ENCODE measurements at regions not wholly inside any gene's neighbourhood (a gene's known extent, or its start where the extent isn't known, plus 50 kb on each side); places are given as distances from the start of the nearest gene placed in this dataset.

GRCh38 chr3:16831846-16832245, 52.9 kb upstream of the PLCL2 start:
- H3K9me3 ChIP-seq (ENCODE audit: control insufficient read depth, insufficient read depth, low read length): no peaks in the 10 kb centered on the region
- no peak overlapping the region for H3K23ac ChIP-seq (ENCODE audit: low read depth, low read length)
- no peak overlapping the region for H2AK5ac ChIP-seq (ENCODE audit: low read depth, low read length)
- H3K18ac ChIP-seq (ENCODE audit: low read depth, low read length): no peak overlapping the region
- no peak overlapping the region for H3K4me2 ChIP-seq (ENCODE audit: low read depth, low read length)
- in situ Hi-C loops (cut with MboI; ENCODE audit: low sequenced_read_pairs) (no loop called here), dilution Hi-C loops (cut with HindIII; ENCODE audit: low sequenced_read_pairs, unreplicated experiment) (no loop called here), intact Hi-C loops (cut with micrococcal nuclease) (no loop called here)
- H3K79me1 ChIP-seq (ENCODE audit: low read depth in 1 of 2, low read length in 2 of 2): no peaks in the 10 kb centered on the region
- no peak overlapping the region for H2AK9ac ChIP-seq (replicated peaks; ENCODE audit: low read depth, low read length, poor library complexity)
- no peak overlapping the region for H3K4ac ChIP-seq (ENCODE audit: low read depth, low read length)
- H2BK120ac ChIP-seq (ENCODE audit: low read depth, low read length): no peak overlapping the region
- no peaks in the 10 kb centered on the region for H3K4me1 ChIP-seq (ENCODE audit: control insufficient read depth, insufficient read depth, low read length)
- no TSS peak for BruUV-seq (replicated peaks)
- TF ChIP-seq BHLHE40 (IDR thresholded peaks at IDR 0.05; ENCODE audit: low read depth, low read length): no peak
- no peak for TF ChIP-seq CEBPB (IDR thresholded peaks at IDR 0.05; ENCODE audit: low read depth, low read length)
- TF ChIP-seq POLR2A (IDR thresholded peaks at IDR 0.05; ENCODE audit: low read depth, low read length): no peak
- no peak for TF ChIP-seq FOS (IDR thresholded peaks at IDR 0.05; ENCODE audit: low read depth, low read length)
- no peak for TF ChIP-seq CTCF (conservative IDR thresholded peaks at IDR 0.05; ENCODE audit: low read depth, low read length)
- TF ChIP-seq RAD21 (IDR thresholded peaks at IDR 0.05; ENCODE audit: low read length): no peak
- TF ChIP-seq SMC3 (IDR thresholded peaks at IDR 0.05; ENCODE audit: low read depth, low read length): no peak
- no peak for TF ChIP-seq MXI1 (IDR thresholded peaks at IDR 0.05; ENCODE audit: borderline replicate concordance, low read depth, low read length)
- TF ChIP-seq USF2 (IDR thresholded peaks at IDR 0.05; ENCODE audit: low read depth, low read length): no peak
- no peak for TF ChIP-seq MAFK (IDR thresholded peaks at IDR 0.05; ENCODE audit: low read depth, low read length)
- TF ChIP-seq RCOR1 (IDR thresholded peaks at IDR 0.05; ENCODE audit: insufficient replicate concordance, low read length): no peak
- TF ChIP-seq NFE2L2 (IDR thresholded peaks at IDR 0.05; ENCODE audit: low read depth, low read length): no peak
- no peak for TF ChIP-seq ELK1 (IDR thresholded peaks at IDR 0.05; ENCODE audit: borderline replicate concordance, low read depth, low read length)
- no peak for TF ChIP-seq MAZ (IDR thresholded peaks at IDR 0.05; ENCODE audit: borderline replicate concordance, low read depth, low read length)
- TF ChIP-seq CHD1 (IDR thresholded peaks at IDR 0.05; ENCODE audit: low read depth, low read length): no peak
- no peak for TF ChIP-seq RFX5 (IDR thresholded peaks at IDR 0.05; ENCODE audit: low read depth, low read length)
- no peak for ATAC-seq (ENCODE audit: low read depth)
- H4K5ac ChIP-seq (ENCODE audit: low read depth, low read length): no peak overlapping the region
- H3K27me3 ChIP-seq (ENCODE audit: control insufficient read depth, insufficient read depth, low read length): peaks cover 4% of the 10 kb centered on the region; the same call in 1 of the 2 replicates
- H3K9ac ChIP-seq (ENCODE audit: low read depth, low read length): no peak overlapping the region
- no peak overlapping the region for H4K8ac ChIP-seq (ENCODE audit: low read depth in 2 of 2, low read length in 2 of 2)
- H3K27ac ChIP-seq (ENCODE audit: insufficient read depth, low read length): no peak overlapping the region
- H3K14ac ChIP-seq (replicated peaks; ENCODE audit: low read depth, low read length): no peak overlapping the region
- no peak overlapping the region for H3K56ac ChIP-seq (ENCODE audit: extremely low read depth, insufficient read depth, low read length)
- H2AFZ ChIP-seq (replicated peaks; ENCODE audit: low read length, poor library complexity): no peak overlapping the region
- H4K20me1 ChIP-seq (ENCODE audit: insufficient read depth, low read length): no peaks in the 10 kb centered on the region
- H2BK5ac ChIP-seq (ENCODE audit: low read depth, low read length, poor library complexity, severe bottlenecking): no peak overlapping the region
- no CpG with 5 or more reads among the region's 4 CpGs for WGBS, 2 experiments (ENCODE audit: extremely low coverage in 2 of 2, insufficient read length in 1 of 2)
- no peak overlapping the region for H2BK15ac ChIP-seq (ENCODE audit: low read depth, low read length)
- no peaks in the 10 kb centered on the region for H3K9me1 ChIP-seq (ENCODE audit: insufficient read depth, low read length)
- no peak overlapping the region for H2BK20ac ChIP-seq (ENCODE audit: low read depth, low read length)
- ChIA-PET CTCF (no interaction called here), POLR2A (ENCODE audit: unreplicated experiment) (no interaction called here)
- no peak overlapping the region for H4K91ac ChIP-seq (ENCODE audit: insufficient read depth, low read depth, low read length)
- no peaks in the 10 kb centered on the region for H3K36me3 ChIP-seq (ENCODE audit: control insufficient read depth, insufficient read depth, low read length)
- no peak overlapping the region for H3K4me3 ChIP-seq (ENCODE audit: insufficient read depth, low read depth, low read length)
- no peak for DNase-seq

Data from IMR-90 (cell line).